ENCODE measurements at regions not wholly inside any gene's neighbourhood (a gene's known extent, or its start where the extent isn't known, plus 50 kb on each side); places are given as distances from the start of the nearest gene placed in this dataset.

GRCh38 chr12:4143896-4144295 lies 129.7 kb upstream of the CCND2 start:
- TF ChIP-seq EZH2 (IDR thresholded peaks at IDR 0.05) (no peak), POLR2AphosphoS5 (IDR thresholded peaks at IDR 0.05; ENCODE audit: borderline replicate concordance, low read depth, low read length) (no peak), FOXP2 (optimal IDR thresholded peaks at IDR 0.05; ENCODE audit: control extremely low read depth, extremely low read length, insufficient read depth) (no peak)

All from SK-N-MC (cell line).